HepG2 (cell line): ENCODE measurements at regions not wholly inside any gene's neighbourhood (a gene's known extent, or its start where the extent isn't known, plus 50 kb on each side); places are given as distances from the start of the nearest gene placed in this dataset.
A peak's percentile ranks its signal among the peaks of the same experiment; 100 is the strongest.

Experiments used
- ATAC-seq: fragments of 200-7000 bp; cut with Tn5 transposase; 3 replicates; pipeline ENCODE4 v1.9.1; 2020; ENCODE audit warnings: mild to moderate bottlenecking, moderate library complexity
- BruUV-seq: library from RNA; stranded (reverse); fragments of 400-500 nt; replicated peaks from 2 replicates; lab custom pipeline; 2021; lab: Mats Ljungman, UMichigan
- CTCF ChIA-PET: fragments of 300-600 bp; formaldehyde crosslinking; extraction: SDS; loops from one replicate; lab custom pipeline; 2021; ENCODE audit warnings: low total read pairs, inconsistent platforms, low intra/inter-chr PET ratio; lab: Yijun Ruan, JAX
- POLR2A ChIA-PET: fragments of 350-600 bp; sonication (Branson Sonifier 250); formaldehyde crosslinking; loops from one replicate; lab custom pipeline; 2020; ENCODE audit warnings: antibody characterized with exemption, inconsistent platforms; lab: Yijun Ruan, JAX
- DNase-seq: peaks from one replicate; pipeline ENCODE4 v3.0.0-alpha.2; 2015; ENCODE audit warnings: low spot score
- FAIRE-seq: peaks from 3 replicates; lab custom pipeline; 2011; peaks lifted over from hg19 to GRCh38; lab: Jason Lieb, UNC
- H2AFZ ChIP-seq: one replicate; pipeline ENCODE4 v1.6.1; 2011; ENCODE audit warnings: low read length, inconsistent platforms
- H3K27ac ChIP-seq: fragments of 300-600 bp; 3 replicates; pipeline ENCODE4 v1.8.0; 2011; ENCODE audit warnings: mixed run types, mild to moderate bottlenecking, mixed read lengths, low read length, inconsistent platforms; ENCODE audit not compliant: insufficient read depth; ENCODE audit errors: extremely low read length
- H3K27me3 ChIP-seq, 2 experiments: fragments of 200-600 bp in 1 of 2; 2 replicates in 1 of 2; 3 replicates in 1 of 2; pipeline versions ENCODE4 v1.6.0 to v1.8.0; 2011; ENCODE audit warnings: low read length in 2 of 2, mild to moderate bottlenecking in 2 of 2, moderate library complexity in 2 of 2, inconsistent platforms in 1 of 2; ENCODE audit not compliant: insufficient read depth in 2 of 2, control insufficient read depth in 1 of 2
- H3K36me3 ChIP-seq, 2 experiments: fragments of 200-600 bp in 1 of 2; replicated peaks in 1 of 2; 2 replicates in 1 of 2; 3 replicates in 1 of 2; pipeline versions ENCODE4 v1.5.1 to v1.8.0; 2011; ENCODE audit warnings: low read length in 2 of 2, inconsistent platforms in 1 of 2; ENCODE audit not compliant: insufficient read depth in 2 of 2, control insufficient read depth in 1 of 2
- H3K4me1 ChIP-seq: 2 replicates; pipeline ENCODE4 v1.5.1; 2012; ENCODE audit warnings: low read length, inconsistent platforms; ENCODE audit not compliant: insufficient read depth
- H3K4me2 ChIP-seq: 2 replicates; pipeline ENCODE4 v1.6.0; 2011; ENCODE audit warnings: low read depth, low read length, inconsistent platforms
- H3K4me3 ChIP-seq, 3 experiments: fragments of 200-600 bp in 1 of 3; sonication (generic), shearing (Covaris generic) in 1 of 3; replicated peaks in 1 of 3; 2 replicates each; pipeline ENCODE4 v1.5.1; 2011 to 2016; ENCODE audit warnings: low read length in 3 of 3, inconsistent platforms in 2 of 3, low read depth in 2 of 3, mild to moderate bottlenecking in 2 of 3, control low read depth in 1 of 3, mixed read lengths in 1 of 3; ENCODE audit not compliant: insufficient read depth in 1 of 3
- H3K79me2 ChIP-seq: one replicate; pipeline ENCODE4 v1.6.1; 2011; ENCODE audit warnings: low read length, inconsistent platforms; ENCODE audit not compliant: insufficient read depth
- H3K9ac ChIP-seq: 2 replicates; pipeline ENCODE4 v1.6.0; 2011; ENCODE audit warnings: mild to moderate bottlenecking, low read depth, low read length, inconsistent platforms; ENCODE audit not compliant: insufficient read depth
- H3K9me3 ChIP-seq: 2 replicates; pipeline ENCODE4 v1.5.1; 2012; ENCODE audit warnings: mild to moderate bottlenecking, low read length
- H4K20me1 ChIP-seq: 2 replicates; pipeline ENCODE4 v1.6.0; 2011; ENCODE audit warnings: inconsistent platforms, mild to moderate bottlenecking, low read length, moderate library complexity; ENCODE audit not compliant: insufficient read depth
- CTCF ChIP-seq: sonication (generic); formaldehyde crosslinking; IDR thresholded peaks from 2 replicates; pipeline ENCODE4 v1.5.0; 2020; ENCODE audit warnings: mild to moderate bottlenecking, missing genetic modification reagents, moderate library complexity
- IRF1 ChIP-seq: sonication (generic); formaldehyde crosslinking; IDR thresholded peaks from 2 replicates; pipeline ENCODE4 v1.4.0; 2020; ENCODE audit warnings: low read depth, mild to moderate bottlenecking, missing genetic modification reagents
- KDM3A ChIP-seq: IDR thresholded peaks from 2 replicates; pipeline ENCODE4 v1.6.1; 2018; ENCODE audit warnings: low read depth, missing compliant biosample characterization
- MXD1 ChIP-seq: sonication (generic); formaldehyde crosslinking; IDR thresholded peaks from 2 replicates; pipeline ENCODE4 v1.4.0; 2020; ENCODE audit warnings: mild to moderate bottlenecking, missing genetic modification reagents
- NCOR1 ChIP-seq: fragments of 200-600 bp; sonication (generic); IDR thresholded peaks from 2 replicates; pipeline ENCODE4 v1.7.0; 2017; ENCODE audit warnings: antibody characterized with exemption, low read length, borderline replicate concordance
- NONO ChIP-seq, 2 experiments: fragments of 450-650 bp in 1 of 2; sonication (generic) in 1 of 2; formaldehyde crosslinking in 1 of 2; IDR thresholded peaks in 1 of 2; conservative IDR thresholded peaks in 1 of 2; 2 replicates each; pipeline versions ENCODE4 v1.6.1 to v1.8.0; 2017 to 2022; ENCODE audit warnings: mild to moderate bottlenecking in 1 of 2, missing genetic modification reagents in 1 of 2, moderate library complexity in 1 of 2
- PATZ1 ChIP-seq: sonication (generic); formaldehyde crosslinking; IDR thresholded peaks from 2 replicates; pipeline ENCODE4 v1.4.0; 2020; ENCODE audit warnings: missing genetic modification reagents
- ZBTB38 ChIP-seq: sonication (generic); formaldehyde crosslinking; IDR thresholded peaks from 2 replicates; pipeline ENCODE4 v1.5.1; 2020; ENCODE audit warnings: mild to moderate bottlenecking, missing genetic modification reagents
- WGBS: methylation state at CpG from one replicate; pipeline ENCODE4 v1.1.6; 2017; ENCODE audit warnings: low lambda C conversion rate; 5-methylcytosine and 5-hydroxymethylcytosine counted together
- in situ Hi-C: cut with HindIII; loops from 2 replicates; pipeline ENCODE4 v1.10.0; 2017; ENCODE audit warnings: low pct_unique_long_range_greater_than_20kb; ENCODE audit not compliant: extremely low pct_ligation_motif_present
- intact Hi-C: fragments of 100-400 bp; cut with micrococcal nuclease; formaldehyde crosslinking; loops from one replicate; pipeline ENCODE4 v1.10.0; 2022; ENCODE audit not compliant: unreplicated experiment

- no peak overlapping the region for H3K27ac ChIP-seq
- H3K9me3 ChIP-seq: no peaks in the 10 kb centered on the region
- intact Hi-C loops: no loop called here
- FAIRE-seq (no peak), ATAC-seq (peak; percentile 36; the same call in 1 of the 3 replicates), DNase-seq (no peak)
- H3K27me3 ChIP-seq: peaks cover 2 to 11% of the 10 kb centered on the region in 2 experiments; a peak in 2 of 5 replicates
- no peak overlapping the region for H2AFZ ChIP-seq
- no peak overlapping the region for H3K4me3 ChIP-seq
- in situ Hi-C loops: no loop called here
- TF ChIP-seq PATZ1 (CRISPR knock-in tag): no peak
- no peak for TF ChIP-seq NONO (IDR thresholded peaks at IDR 0.05)
- TF ChIP-seq NONO (CRISPR knock-in tag; conservative IDR thresholded peaks at IDR 0.05): no peak
- TF ChIP-seq KDM3A: no peak
- no peak for TF ChIP-seq IRF1 (CRISPR knock-in tag)
- TF ChIP-seq MXD1 (CRISPR knock-in tag): no peak
- no peak for TF ChIP-seq ZBTB38 (CRISPR knock-in tag)
- TF ChIP-seq NCOR1: no peak
- peak; percentile 40; the same call in 1 of the 2 replicates for TF ChIP-seq CTCF (CRISPR knock-in tag)
- ChIA-PET POLR2A (no interaction called here), CTCF (no interaction called here)
- H4K20me1 ChIP-seq: no peaks in the 10 kb centered on the region
- peaks cover 21% of the 10 kb centered on the region for H3K4me1 ChIP-seq
- H3K4me2 ChIP-seq: 0 out of 2 replicates have a peak overlapping the region, but pooled peaks have one; percentile 2
- no peaks in the 10 kb centered on the region for H3K36me3 ChIP-seq
- no TSS peak for BruUV-seq
- no peaks in the 10 kb centered on the region for H3K79me2 ChIP-seq
- no peak overlapping the region for H3K9ac ChIP-seq
- WGBS: 37% methylated on average over 6 of the region's 6 CpGs
These were observed 91.9 kb upstream of the VGLL4 start for GRCh38 chr3:11735638-11736037.
